22Rv1 (cell line): ENCODE measurements at regions not wholly inside any gene's neighbourhood (a gene's known extent, or its start where the extent isn't known, plus 50 kb on each side); places are given as distances from the start of the nearest gene placed in this dataset.

ENCODE experiments used
- H3K27ac ChIP-seq: fragments of 450-650 bp; 2 replicates; pipeline ENCODE4 v1.5.1; 2017
- CTCF ChIP-seq: fragments of 450-650 bp; IDR thresholded peaks from 2 replicates; pipeline ENCODE4 v1.5.1; 2017; ENCODE audit warnings: mild to moderate bottlenecking
- ZFX ChIP-seq: fragments of 450-650 bp; IDR thresholded peaks from 2 replicates; pipeline ENCODE4 v1.6.1; 2017; ENCODE audit warnings: antibody characterized with exemption, borderline replicate concordance

GRCh38 chr1:199002661-199003060 lies 363.8 kb downstream of the PTPRC start:
- no peak overlapping the region for H3K27ac ChIP-seq
- no peak for TF ChIP-seq CTCF
- no peak for TF ChIP-seq ZFX

DNA sequence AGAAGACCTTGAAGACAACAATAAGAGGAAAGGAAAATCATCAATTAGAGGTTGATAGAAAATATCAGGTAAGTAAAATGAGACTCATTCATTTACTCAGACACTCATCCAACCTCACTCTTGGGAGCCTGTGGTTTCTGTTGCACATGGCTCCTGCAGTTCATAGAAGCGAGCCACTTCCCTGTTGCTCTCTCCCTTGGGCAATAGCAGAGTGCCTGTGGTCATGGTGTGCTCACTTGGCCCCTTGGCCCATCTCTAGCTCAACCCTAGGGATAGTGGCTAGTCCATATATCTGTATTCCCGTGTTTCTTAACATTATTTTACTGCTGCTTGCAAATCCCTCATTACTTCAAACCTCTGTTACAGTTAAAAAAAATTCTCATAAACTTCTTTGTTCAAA lies 368.6 kb downstream of the PTPRC start:
- TF ChIP-seq CTCF (no peak), ZFX (no peak)
- no peak overlapping the region for H3K27ac ChIP-seq

- TF ChIP-seq CTCF = no peak
- TF ChIP-seq ZFX = no peak
- no peak overlapping the region for H3K27ac ChIP-seq
Observed at GRCh38 chr1:199009447-199009846, 370.6 kb downstream of the PTPRC start.

DNA sequence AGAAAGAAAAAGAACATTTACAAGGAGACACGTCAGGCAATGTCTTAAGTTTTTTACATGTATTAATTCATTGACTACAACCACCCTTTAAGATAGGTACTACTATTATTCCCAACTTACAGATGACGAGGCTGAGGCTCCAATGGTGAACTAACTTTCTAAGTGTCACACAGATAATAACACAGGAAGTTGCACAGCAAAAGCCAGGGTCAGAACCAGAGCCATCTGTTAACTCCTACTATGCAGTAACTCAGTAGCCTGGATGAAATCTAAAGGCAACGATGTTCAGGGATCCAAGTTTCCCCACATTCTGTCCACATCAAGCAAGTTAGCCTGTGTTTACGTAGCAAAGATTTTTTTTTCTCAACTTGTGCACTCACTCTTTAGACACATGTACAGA lies 371.7 kb downstream of the PTPRC start:
- no peak overlapping the region for H3K27ac ChIP-seq
- TF ChIP-seq ZFX (no peak), CTCF (no peak)

GRCh38 chr1:199010933-199011332 lies 372.1 kb downstream of the PTPRC start:
- TF ChIP-seq ZFX (no peak), CTCF (no peak)
- H3K27ac ChIP-seq = no peak overlapping the region

- no peak for TF ChIP-seq CTCF
- TF ChIP-seq ZFX = no peak
- H3K27ac ChIP-seq = no peak overlapping the region
Observed at GRCh38 chr1:199015799-199016198, 377.0 kb downstream of the PTPRC start.

GRCh38 chr1:199018471-199019135 lies 379.8 kb downstream of the PTPRC start:
- TF ChIP-seq ZFX (no peak), CTCF (no peak)
- no peak overlapping the region for H3K27ac ChIP-seq
